ENCODE measurements at regions not wholly inside any gene's neighbourhood (a gene's known extent, or its start where the extent isn't known, plus 50 kb on each side); places are given as distances from the start of the nearest gene placed in this dataset.

DNA sequence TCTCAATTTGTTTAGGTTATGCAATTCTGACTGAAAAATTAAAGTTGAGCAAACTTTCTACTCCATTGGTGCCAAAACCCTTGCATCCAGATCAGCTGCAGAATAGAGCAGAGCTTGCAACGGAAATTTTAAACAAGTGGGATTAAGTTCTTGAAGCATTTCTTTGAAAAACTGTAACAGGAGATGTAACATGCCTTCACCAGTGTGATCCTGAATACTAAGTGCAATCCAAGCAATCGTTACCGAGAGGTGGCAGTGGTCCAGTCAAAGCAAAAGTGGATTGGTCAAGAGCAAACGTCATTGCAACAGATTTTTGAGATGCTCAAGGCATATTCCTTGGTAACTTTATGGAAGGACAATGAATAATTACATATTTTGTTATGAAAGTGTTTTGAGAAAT is 841.1 kb upstream of the SLITRK5 start:
- TF ChIP-seq POLR2A (IDR thresholded peaks at IDR 0.05; ENCODE audit: low read length) (no peak), GATA1 (IDR thresholded peaks at IDR 0.05; ENCODE audit: low read depth, low read length) (no peak)

Data from erythroblast (primary cell).